Caco-2 (cell line): ENCODE measurements at regions not wholly inside any gene's neighbourhood (a gene's known extent, or its start where the extent isn't known, plus 50 kb on each side); places are given as distances from the start of the nearest gene placed in this dataset.

Experiments used
- BruUV-seq: library from RNA; stranded (reverse); fragments of 400-500 nt; replicated peaks from 2 replicates; lab custom pipeline; 2021; lab: Mats Ljungman, UMichigan
- CTCF ChIA-PET: fragments of 300-600 bp; sonication (Branson Sonifier 250); formaldehyde crosslinking; loops from one replicate; lab custom pipeline; 2022; ENCODE audit warnings: antibody characterized with exemption; lab: Charles Lee
- POLR2A ChIA-PET: fragments of 300-600 bp; sonication (Branson Sonifier 250); formaldehyde crosslinking; loops from one replicate; lab custom pipeline; 2022; ENCODE audit warnings: antibody characterized with exemption; lab: Charles Lee
- DNase-seq, 2 experiments: peaks; one replicate each; pipeline versions ENCODE4 v3.0.0 to v3.0.0-alpha.2; 2020 to 2022
- H3K27me3 ChIP-seq: replicated peaks from 2 replicates; pipeline ENCODE4 v1.6.0; 2011; ENCODE audit warnings: low read length; ENCODE audit not compliant: control insufficient read depth, insufficient read depth
- H3K36me3 ChIP-seq: 2 replicates; pipeline ENCODE4 v1.5.1; 2011; ENCODE audit warnings: low read length; ENCODE audit not compliant: control insufficient read depth, insufficient read depth
- H3K4me1 ChIP-seq: fragments of 250-450 bp; sonication (Bioruptor Pico); 2 replicates; pipeline ENCODE4 v1.5.1; 2020; ENCODE audit warnings: mild to moderate bottlenecking
- H3K4me3 ChIP-seq: 2 replicates; pipeline ENCODE4 v1.5.1; 2011; ENCODE audit warnings: low read depth, mild to moderate bottlenecking, control low read depth, low read length
- H3K9me3 ChIP-seq: fragments of 250-450 bp; sonication (Bioruptor Pico); 2 replicates; pipeline ENCODE4 v1.5.1; 2020; ENCODE audit warnings: mild to moderate bottlenecking, moderate library complexity
- H3K27ac Mint-ChIP-seq: one replicate; pipeline ENCODE4 v1.8.0; 2022; ENCODE audit warnings: mixed read lengths; ENCODE audit not compliant: unreplicated experiment
- H3K27me3 Mint-ChIP-seq: one replicate; pipeline ENCODE4 v1.8.0; 2022; ENCODE audit warnings: mixed read lengths; ENCODE audit not compliant: insufficient read depth, unreplicated experiment
- H3K36me3 Mint-ChIP-seq: one replicate; pipeline ENCODE4 v1.8.0; 2022; ENCODE audit warnings: mild to moderate bottlenecking, mixed read lengths; ENCODE audit not compliant: insufficient read depth, unreplicated experiment
- H3K4me1 Mint-ChIP-seq: one replicate; pipeline ENCODE4 v1.8.0; 2022; ENCODE audit warnings: low read depth, mixed read lengths; ENCODE audit not compliant: unreplicated experiment
- H3K4me3 Mint-ChIP-seq: one replicate; pipeline ENCODE4 v1.8.0; 2022; ENCODE audit warnings: mild to moderate bottlenecking, moderate library complexity, mixed read lengths; ENCODE audit not compliant: unreplicated experiment
- H3K9me3 Mint-ChIP-seq: one replicate; pipeline ENCODE4 v1.8.0; 2022; ENCODE audit warnings: mixed read lengths; ENCODE audit not compliant: unreplicated experiment
- CTCF ChIP-seq, 2 experiments: fragments of 200-600 bp in 1 of 2; IDR thresholded peaks; 1 replicate in 1 of 2; 2 replicates in 1 of 2; pipeline versions ENCODE4 v1.5.1 to v1.8.0; 2011 to 2022; ENCODE audit warnings: antibody characterized with exemption in 1 of 2, control low read depth in 1 of 2, inconsistent platforms in 1 of 2, low read depth in 1 of 2, low read length in 1 of 2, mild to moderate bottlenecking in 1 of 2, moderate library complexity in 1 of 2; ENCODE audit not compliant: insufficient read depth in 1 of 2, severe bottlenecking in 1 of 2, unreplicated experiment in 1 of 2
- intact Hi-C: fragments of 100-400 bp; cut with micrococcal nuclease; formaldehyde crosslinking; loops from one replicate; pipeline ENCODE4 v1.10.0; 2022; ENCODE audit not compliant: unreplicated experiment

GRCh38 chr19:28234637-28235036 lies 978.3 kb downstream of the UQCRFS1 start:
- H3K4me3 Mint-ChIP-seq = no peak overlapping the region
- no peak for TF ChIP-seq CTCF (IDR thresholded peaks at IDR 0.05; ENCODE audit: insufficient read depth in 1 of 2, low read depth in 1 of 2, low read length in 1 of 2, severe bottlenecking in 1 of 2, unreplicated experiment in 1 of 2)
- H3K36me3 ChIP-seq = no peaks in the 10 kb centered on the region
- no peaks in the 10 kb centered on the region for H3K4me1 Mint-ChIP-seq
- H3K9me3 ChIP-seq = no peaks in the 10 kb centered on the region
- no peaks in the 10 kb centered on the region for H3K36me3 Mint-ChIP-seq
- H3K4me3 ChIP-seq = no peak overlapping the region
- intact Hi-C loops = no loop called here
- ChIA-PET POLR2A (no interaction called here), CTCF (no interaction called here)
- H3K27ac Mint-ChIP-seq = no peak overlapping the region
- H3K9me3 Mint-ChIP-seq = no peaks in the 10 kb centered on the region
- H3K27me3 Mint-ChIP-seq = no peaks in the 10 kb centered on the region
- DNase-seq = no peak
- no peaks in the 10 kb centered on the region for H3K4me1 ChIP-seq
- no peaks in the 10 kb centered on the region for H3K27me3 ChIP-seq
- BruUV-seq = no TSS peak

GRCh38 chr19:28228854-28229253 lies 984.1 kb downstream of the UQCRFS1 start:
- no peaks in the 10 kb centered on the region for H3K4me1 Mint-ChIP-seq
- H3K36me3 Mint-ChIP-seq = no peaks in the 10 kb centered on the region
- Histone ChIP-seq H3K9me3 (no peaks in the 10 kb centered on the region), H3K4me3 (no peak overlapping the region), H3K27me3 (no peaks in the 10 kb centered on the region), H3K4me1 (no peaks in the 10 kb centered on the region), H3K36me3 (no peaks in the 10 kb centered on the region)
- H3K9me3 Mint-ChIP-seq = no peaks in the 10 kb centered on the region
- POLR2A ChIA-PET = no interaction called here
- CTCF ChIA-PET = no interaction called here
- no peak overlapping the region for H3K4me3 Mint-ChIP-seq
- no peaks in the 10 kb centered on the region for H3K27me3 Mint-ChIP-seq
- intact Hi-C loops = no loop called here
- H3K27ac Mint-ChIP-seq = no peak overlapping the region
- TF ChIP-seq CTCF (IDR thresholded peaks at IDR 0.05; ENCODE audit: insufficient read depth in 1 of 2, low read depth in 1 of 2, low read length in 1 of 2, severe bottlenecking in 1 of 2, unreplicated experiment in 1 of 2) = no peak
- DNase-seq = no peak
- BruUV-seq = no TSS peak

GRCh38 chr19:28224441-28224840 lies 988.5 kb downstream of the UQCRFS1 start:
- H3K27ac Mint-ChIP-seq = no peak overlapping the region
- H3K27me3 ChIP-seq = no peaks in the 10 kb centered on the region
- H3K4me3 Mint-ChIP-seq = no peak overlapping the region
- TF ChIP-seq CTCF (IDR thresholded peaks at IDR 0.05; ENCODE audit: insufficient read depth in 1 of 2, low read depth in 1 of 2, low read length in 1 of 2, severe bottlenecking in 1 of 2, unreplicated experiment in 1 of 2) = no peak
- peaks cover 7% of the 10 kb centered on the region for H3K4me1 Mint-ChIP-seq
- H3K9me3 ChIP-seq = no peaks in the 10 kb centered on the region
- ChIA-PET POLR2A (no interaction called here), CTCF (no interaction called here)
- intact Hi-C loops = no loop called here
- no peak for DNase-seq
- H3K4me3 ChIP-seq = no peak overlapping the region
- H3K4me1 ChIP-seq = no peaks in the 10 kb centered on the region
- H3K27me3 Mint-ChIP-seq = no peaks in the 10 kb centered on the region
- no TSS peak for BruUV-seq
- H3K36me3 Mint-ChIP-seq = no peaks in the 10 kb centered on the region
- no peaks in the 10 kb centered on the region for H3K36me3 ChIP-seq
- peaks cover 21% of the 10 kb centered on the region for H3K9me3 Mint-ChIP-seq
